T-cell (primary cell): ENCODE measurements at regions not wholly inside any gene's neighbourhood (a gene's known extent, or its start where the extent isn't known, plus 50 kb on each side); places are given as distances from the start of the nearest gene placed in this dataset.
A peak's percentile ranks its signal among the peaks of the same experiment; 100 is the strongest.

Experiments used
- ATAC-seq, 4 experiments: fragments of 200-7000 bp in 3 of 4; fragments of 150-1000 bp in 1 of 4; cut with Tn5 transposase; replicated peaks in 1 of 4; 1 replicate in 3 of 4; 2 replicates in 1 of 4; pipeline ENCODE4 v1.10.0; 2021; ENCODE audit warnings: moderate library complexity in 3 of 4, mild to moderate bottlenecking in 2 of 4, moderate number of reproducible peaks in 1 of 4
- CTCF ChIA-PET, 2 donors: fragments of 300-600 bp; sonication (Branson Sonifier 250); formaldehyde crosslinking; loops; one replicate each; lab custom pipeline; 2022; ENCODE audit warnings: antibody characterized with exemption in 2 of 2; lab: Charles Lee
- POLR2A ChIA-PET, 2 donors: fragments of 300-600 bp; sonication (Branson Sonifier 250); formaldehyde crosslinking; loops; one replicate each; lab custom pipeline; 2022; ENCODE audit warnings: antibody characterized with exemption in 2 of 2; lab: Charles Lee
- DNase-seq, 35 experiments: peaks; one replicate each; pipeline versions ENCODE4 v3.0.0 to v3.0.0-alpha.2; 2013 to 2023
- H3K27ac ChIP-seq: one replicate; pipeline ENCODE4 v1.5.1; 2013; ENCODE audit warnings: low read length
- H3K27me3 ChIP-seq, 2 experiments: replicated peaks in 1 of 2; 1 replicate in 1 of 2; 2 replicates in 1 of 2; pipeline versions ENCODE4 v1.6.1 to v1.7.0; 2013; ENCODE audit warnings: low read length in 1 of 2, mixed read lengths in 1 of 2; ENCODE audit not compliant: control insufficient read depth in 2 of 2, insufficient read depth in 2 of 2; ENCODE audit errors: extremely low read depth in 1 of 2
- H3K36me3 ChIP-seq, 2 donors: 1 replicate in 1 of 2; 2 replicates in 1 of 2; pipeline versions ENCODE4 v1.6.1 to v1.7.0; 2013; ENCODE audit warnings: low read length in 1 of 2; ENCODE audit not compliant: control insufficient read depth in 2 of 2, insufficient read depth in 1 of 2; ENCODE audit errors: extremely low read depth in 1 of 2
- H3K4me1 ChIP-seq, 2 experiments: 1 replicate in 1 of 2; 2 replicates in 1 of 2; pipeline versions ENCODE4 v1.6.1 to v1.7.0; 2013; ENCODE audit warnings: low read length in 2 of 2, mixed read lengths in 1 of 2; ENCODE audit not compliant: insufficient read depth in 2 of 2, control insufficient read depth in 1 of 2; ENCODE audit errors: extremely low read depth in 1 of 2
- H3K4me3 ChIP-seq, 2 donors: 1 replicate in 1 of 2; 2 replicates in 1 of 2; pipeline versions ENCODE4 v1.5.1 to v1.7.0; 2013; ENCODE audit warnings: mild to moderate bottlenecking in 2 of 2, low read length in 1 of 2, moderate library complexity in 1 of 2; ENCODE audit not compliant: control insufficient read depth in 1 of 2; ENCODE audit errors: extremely low read depth in 1 of 2
- H3K9me3 ChIP-seq: 2 replicates; pipeline ENCODE4 v1.7.0; 2013
- H3K27ac Mint-ChIP-seq, 2 donors: one replicate each; pipeline ENCODE4 v1.8.0; 2020 to 2021; ENCODE audit warnings: mild to moderate bottlenecking in 2 of 2, mixed read lengths in 2 of 2
- H3K27me3 Mint-ChIP-seq, 2 donors: one replicate each; pipeline ENCODE4 v1.8.0; 2021 to 2022; ENCODE audit warnings: mixed read lengths in 2 of 2
- H3K36me3 Mint-ChIP-seq: one replicate; pipeline ENCODE4 v1.8.0; 2021; ENCODE audit warnings: mixed read lengths
- H3K4me1 Mint-ChIP-seq, 3 donors: one replicate each; pipeline ENCODE4 v1.8.0; 2020 to 2022; ENCODE audit warnings: mixed read lengths in 3 of 3, mild to moderate bottlenecking in 1 of 3
- H3K4me3 Mint-ChIP-seq, 3 donors: one replicate each; pipeline ENCODE4 v1.8.0; 2020 to 2022; ENCODE audit warnings: mild to moderate bottlenecking in 3 of 3, mixed read lengths in 3 of 3, moderate library complexity in 3 of 3
- H3K9me3 Mint-ChIP-seq, 3 donors: one replicate each; pipeline ENCODE4 v1.8.0; 2020 to 2022; ENCODE audit warnings: mixed read lengths in 3 of 3
- WGBS: methylation state at CpG from one replicate; pipeline ENCODE4 v1.1.5; 2013; ENCODE audit warnings: missing lambda C conversion rate; ENCODE audit not compliant: insufficient coverage; 5-methylcytosine and 5-hydroxymethylcytosine counted together

DNA sequence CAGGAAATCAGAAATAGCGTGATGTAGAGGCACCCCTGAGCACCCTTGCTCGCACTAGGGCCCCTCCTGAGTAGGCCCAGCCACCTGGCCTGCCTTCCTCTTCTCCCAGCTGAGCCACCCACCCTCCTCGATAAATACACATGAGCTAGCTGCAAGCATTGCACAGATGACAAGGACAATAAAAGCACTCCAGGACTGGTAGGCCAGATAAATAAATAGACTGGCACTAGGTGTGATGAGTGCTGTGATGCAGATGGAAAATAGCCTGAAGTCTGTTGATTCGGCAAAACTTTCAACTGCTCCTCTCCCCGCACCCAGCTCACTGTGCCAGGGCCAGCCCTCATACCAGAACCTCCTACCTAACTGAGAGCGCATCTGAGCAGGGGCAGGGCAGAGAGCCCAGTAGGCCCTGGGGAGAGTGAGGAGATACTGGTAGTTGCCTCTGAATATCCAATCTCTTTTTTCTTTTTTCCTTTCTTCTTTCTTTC, 54.5 kb upstream of the GPI start:
- Histone ChIP-seq H3K4me1 (peaks cover 8 to 28% of the 10 kb centered on the region in 2 experiments), H3K9me3 (no peaks in the 10 kb centered on the region), H3K4me3 (no peak overlapping the region), H3K36me3 (peaks cover 0 to 7% of the 10 kb centered on the region in 2 donors), H3K27ac (peak overlapping the region; percentile 78), H3K27me3 (no peaks in the 10 kb centered on the region)
- peak overlapping the region; percentile 75 to 92 for H3K27ac Mint-ChIP-seq
- ChIA-PET CTCF (interaction anchor here in 1 of 2 donors (0.7 kb wide), 1 partner anchor 17 kb away, joined by 3 read pairs; no protein-coding TSS in a partner anchor), POLR2A (interaction anchor here in 1 of 2 donors (0.5 kb wide), 1 partner anchor 54 kb away, joined by 3 read pairs; no protein-coding TSS in a partner anchor)
- WGBS = 67% methylated on average over 2 of the region's 6 CpGs
- DNase-seq (peak in 5 of 35 experiments; percentile 8 to 51 (median 14)), ATAC-seq (peak in 1 of 4 experiments; percentile 31)
- H3K4me3 Mint-ChIP-seq = peak overlapping the region in 1 of 3 donors; percentile 71
- peaks cover 63 to 76% (median 75%) of the 10 kb centered on the region in 3 donors for H3K4me1 Mint-ChIP-seq
- H3K27me3 Mint-ChIP-seq = no peaks in the 10 kb centered on the region
- H3K9me3 Mint-ChIP-seq = no peaks in the 10 kb centered on the region
- H3K36me3 Mint-ChIP-seq = peaks cover 36% of the 10 kb centered on the region

DNA sequence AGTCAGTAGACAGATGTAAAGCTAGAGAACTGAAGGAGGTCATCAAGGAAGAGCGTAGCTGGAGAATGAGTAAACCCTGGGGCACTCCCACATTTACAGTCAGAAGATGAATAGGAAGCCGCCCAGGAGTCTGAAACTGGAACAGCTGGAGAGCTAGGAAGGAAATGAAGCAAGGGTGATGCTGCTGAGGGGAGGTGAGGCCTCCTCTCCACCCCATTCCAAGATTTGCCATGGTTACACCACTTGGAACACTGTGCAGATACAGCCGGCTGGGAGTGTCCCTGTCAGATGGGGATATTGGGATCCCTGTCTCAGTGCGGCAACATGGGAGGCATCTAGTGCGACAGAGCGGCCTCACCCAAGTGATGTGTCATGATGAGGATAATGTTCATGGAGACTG, 51.8 kb upstream of the GPI start:
- no peak overlapping the region for H3K27ac Mint-ChIP-seq
- H3K4me1 ChIP-seq = peaks cover 30 to 47% of the 10 kb centered on the region in 2 experiments

DNA sequence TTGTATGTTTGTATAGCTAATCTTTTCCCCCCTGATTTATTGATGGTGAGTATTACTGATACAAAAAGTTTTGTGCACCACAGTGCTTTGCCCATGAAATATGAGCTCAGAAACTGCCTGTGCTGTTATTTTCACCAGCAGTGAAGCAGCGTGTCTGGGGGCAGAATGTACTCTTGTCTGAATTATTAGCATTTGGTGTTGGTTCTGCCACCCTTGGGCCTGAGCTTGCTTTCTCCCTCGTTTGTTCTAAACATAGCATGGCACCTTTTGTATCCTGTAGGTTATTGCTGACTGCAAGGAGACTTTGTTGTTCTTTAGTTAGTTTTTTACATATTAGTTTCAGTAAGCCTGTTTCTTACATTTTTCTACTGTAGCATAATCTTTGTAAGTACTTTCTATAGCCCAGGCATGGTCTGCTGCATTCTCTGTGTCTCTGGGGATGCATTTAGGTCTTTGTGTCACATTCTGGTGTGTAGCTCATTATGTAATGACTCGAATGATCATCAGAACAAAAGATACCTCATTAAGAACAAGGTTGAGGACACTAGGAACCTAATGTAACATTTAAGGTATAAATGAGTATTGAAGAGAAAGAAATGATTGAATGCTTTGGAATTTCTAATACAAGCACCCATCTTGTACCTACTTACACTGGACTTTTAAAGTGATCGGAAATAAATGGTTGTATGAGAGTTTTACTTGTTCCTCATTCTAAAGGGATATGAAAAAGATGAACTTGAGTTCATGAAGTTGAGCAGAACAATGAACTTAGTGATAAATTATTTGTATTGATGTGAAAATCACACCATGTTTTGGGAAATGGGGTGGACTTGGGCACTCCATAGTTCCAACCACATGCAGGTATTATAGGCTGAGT, 50.3 kb upstream of the GPI start:
- Mint-ChIP-seq H3K4me3 (no peak overlapping the region), H3K9me3 (no peaks in the 10 kb centered on the region), H3K27ac (no peak overlapping the region), H3K27me3 (no peaks in the 10 kb centered on the region), H3K36me3 (peaks cover 28% of the 10 kb centered on the region), H3K4me1 (peaks cover 75 to 76% (median 76%) of the 10 kb centered on the region in 3 donors)
- ATAC-seq = no peak
- no peaks in the 10 kb centered on the region for H3K27me3 ChIP-seq
- ChIA-PET POLR2A (no interaction called here), CTCF (interaction anchor here in 1 of 2 donors (0.7 kb wide), 1 partner anchor 11 kb away, joined by 3 read pairs; no protein-coding TSS in a partner anchor)
- DNase-seq = no peak
- WGBS = 79% methylated on average over 2 of the region's 4 CpGs
- H3K36me3 ChIP-seq = no peaks in the 10 kb centered on the region
- H3K4me3 ChIP-seq = no peak overlapping the region
- peaks cover 32 to 43% of the 10 kb centered on the region in 2 experiments for H3K4me1 ChIP-seq
- H3K9me3 ChIP-seq = no peaks in the 10 kb centered on the region
- H3K27ac ChIP-seq = no peak overlapping the region

More for the DNA sequence above, 51.8 kb upstream of the GPI start:
- Histone ChIP-seq H3K27me3 (no peaks in the 10 kb centered on the region), H3K9me3 (no peaks in the 10 kb centered on the region), H3K27ac (no peak overlapping the region), H3K4me3 (no peak overlapping the region), H3K36me3 (no peaks in the 10 kb centered on the region)
- DNase-seq = no peak
- POLR2A ChIA-PET = no interaction called here
- no peak for ATAC-seq
- CTCF ChIA-PET = no interaction called here
- Mint-ChIP-seq H3K4me3 (no peak overlapping the region), H3K4me1 (peaks cover 73 to 79% (median 79%) of the 10 kb centered on the region in 3 donors), H3K36me3 (peaks cover 28% of the 10 kb centered on the region), H3K9me3 (no peaks in the 10 kb centered on the region), H3K27me3 (no peaks in the 10 kb centered on the region)
- WGBS = 98% methylated on average over 4 of the region's 6 CpGs
